Fibroblast of lung (primary cell): ENCODE measurements at regions not wholly inside any gene's neighbourhood (a gene's known extent, or its start where the extent isn't known, plus 50 kb on each side); places are given as distances from the start of the nearest gene placed in this dataset.
A peak's percentile ranks its signal among the peaks of the same experiment; 100 is the strongest.

Experiments used
- DNase-seq, 2 donors: peaks; one replicate each; pipeline versions ENCODE4 v3.0.0 to v3.0.0-alpha.2; 2010; ENCODE audit warnings: low read depth in 2 of 2
- H2AFZ ChIP-seq: 2 replicates; pipeline ENCODE4 v1.5.1; 2012; ENCODE audit warnings: low read length, control low read depth, inconsistent platforms
- H3K27ac ChIP-seq: 2 replicates; pipeline ENCODE4 v1.5.1; 2011; ENCODE audit warnings: low read length, control low read depth; ENCODE audit not compliant: insufficient read depth
- H3K27me3 ChIP-seq: 2 replicates; pipeline ENCODE4 v1.5.1; 2011; ENCODE audit warnings: mild to moderate bottlenecking, low read length; ENCODE audit not compliant: control insufficient read depth, insufficient read depth
- H3K36me3 ChIP-seq: 2 replicates; pipeline ENCODE4 v1.5.1; 2011; ENCODE audit warnings: low read length; ENCODE audit not compliant: control insufficient read depth, insufficient read depth
- H3K4me1 ChIP-seq: 2 replicates; pipeline ENCODE4 v1.5.1; 2011; ENCODE audit warnings: low read length; ENCODE audit not compliant: control insufficient read depth, insufficient read depth; ENCODE audit errors: extremely low read depth
- H3K4me2 ChIP-seq: 2 replicates; pipeline ENCODE4 v1.5.1; 2011; ENCODE audit warnings: low read length, control low read depth; ENCODE audit not compliant: insufficient read depth; ENCODE audit errors: extremely low read depth
- H3K4me3 ChIP-seq, 4 experiments: fragments of 200-600 bp in 1 of 4; sonication (generic) in 1 of 4; replicated peaks in 1 of 4; 2 replicates each; pipeline ENCODE4 v1.5.1; 2011 to 2016; ENCODE audit warnings: low read length in 4 of 4, low read depth in 3 of 4, mild to moderate bottlenecking in 3 of 4, control low read depth in 2 of 4, inconsistent platforms in 1 of 4, mixed read lengths in 1 of 4; ENCODE audit not compliant: insufficient read depth in 1 of 4; ENCODE audit errors: control extremely low read depth in 1 of 4
- H3K79me2 ChIP-seq: 2 replicates; pipeline ENCODE4 v1.5.1; 2012; ENCODE audit warnings: mild to moderate bottlenecking, low read length, inconsistent platforms; ENCODE audit not compliant: control insufficient read depth, insufficient read depth
- H3K9ac ChIP-seq: 2 replicates; pipeline ENCODE4 v1.5.1; 2011; ENCODE audit warnings: mild to moderate bottlenecking, low read length, control low read depth; ENCODE audit not compliant: insufficient read depth
- H3K9me3 ChIP-seq: 2 replicates; pipeline ENCODE4 v1.5.1; 2012; ENCODE audit warnings: low read depth, low read length; ENCODE audit not compliant: control insufficient read depth, insufficient read depth
- H4K20me1 ChIP-seq: 2 replicates; pipeline ENCODE4 v1.5.1; 2011; ENCODE audit warnings: low read length; ENCODE audit not compliant: control insufficient read depth, insufficient read depth; ENCODE audit errors: extremely low read depth
- CTCF ChIP-seq, 2 donors: IDR thresholded peaks in 1 of 2; conservative IDR thresholded peaks in 1 of 2; 1 replicate in 1 of 2; 2 replicates in 1 of 2; pipeline ENCODE4 v1.5.1; 2011 to 2012; ENCODE audit warnings: low read length in 2 of 2, control low read depth in 1 of 2, inconsistent platforms in 1 of 2, low read depth in 1 of 2, mild to moderate bottlenecking in 1 of 2
- EZH2 ChIP-seq: IDR thresholded peaks from 2 replicates; pipeline ENCODE4 v1.5.1; 2012; ENCODE audit warnings: low read length, control low read depth, mild to moderate bottlenecking; ENCODE audit errors: missing control alignments

- peak overlapping the region; percentile 15 for H2AFZ ChIP-seq
- H3K9me3 ChIP-seq = no peaks in the 10 kb centered on the region
- H3K4me1 ChIP-seq = peaks cover 15% of the 10 kb centered on the region
- H3K4me3 ChIP-seq = no peak overlapping the region
- no peak overlapping the region for H3K4me2 ChIP-seq
- H4K20me1 ChIP-seq = no peaks in the 10 kb centered on the region
- no peaks in the 10 kb centered on the region for H3K79me2 ChIP-seq
- DNase-seq = no peak
- no peaks in the 10 kb centered on the region for H3K36me3 ChIP-seq
- TF ChIP-seq CTCF (conservative IDR thresholded peaks at IDR 0.05 in 1 of 2, IDR thresholded peaks at IDR 0.05 in 1 of 2; ENCODE audit: low read depth in 1 of 2, low read length in 2 of 2) = no peak
- H3K27ac ChIP-seq = no peak overlapping the region
- no peak overlapping the region for H3K9ac ChIP-seq
- H3K27me3 ChIP-seq = no peaks in the 10 kb centered on the region
Observed at GRCh38 chr15:29933042-29933803, 111.0 kb upstream of the TJP1 start.

DNA sequence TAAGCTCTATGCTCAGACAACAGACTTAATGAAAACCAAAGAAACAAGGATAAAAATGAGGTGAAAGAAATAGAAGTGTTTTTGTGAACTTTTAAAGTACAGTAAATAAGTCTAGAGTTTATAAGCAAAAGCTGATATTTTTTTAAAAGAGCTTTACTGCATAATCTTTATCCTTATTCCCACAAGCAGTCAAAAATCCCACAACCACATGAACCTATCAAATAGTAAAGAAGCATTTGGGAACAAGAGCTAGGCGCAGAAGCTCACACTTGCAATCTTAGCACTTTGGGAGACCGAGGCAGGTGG, 103.8 kb upstream of the TJP1 start:
- Histone ChIP-seq H3K4me2 (no peak overlapping the region), H3K27ac (no peak overlapping the region), H3K4me3 (no peak overlapping the region), H3K9me3 (no peaks in the 10 kb centered on the region), H3K9ac (no peak overlapping the region), H3K36me3 (no peaks in the 10 kb centered on the region), H4K20me1 (no peaks in the 10 kb centered on the region), H3K4me1 (peaks cover 8% of the 10 kb centered on the region), H3K79me2 (no peaks in the 10 kb centered on the region), H2AFZ (no peak overlapping the region), H3K27me3 (no peaks in the 10 kb centered on the region)
- TF ChIP-seq CTCF (conservative IDR thresholded peaks at IDR 0.05 in 1 of 2, IDR thresholded peaks at IDR 0.05 in 1 of 2; ENCODE audit: low read depth in 1 of 2, low read length in 2 of 2) (no peak), EZH2 (no peak)
- no peak for DNase-seq

DNA sequence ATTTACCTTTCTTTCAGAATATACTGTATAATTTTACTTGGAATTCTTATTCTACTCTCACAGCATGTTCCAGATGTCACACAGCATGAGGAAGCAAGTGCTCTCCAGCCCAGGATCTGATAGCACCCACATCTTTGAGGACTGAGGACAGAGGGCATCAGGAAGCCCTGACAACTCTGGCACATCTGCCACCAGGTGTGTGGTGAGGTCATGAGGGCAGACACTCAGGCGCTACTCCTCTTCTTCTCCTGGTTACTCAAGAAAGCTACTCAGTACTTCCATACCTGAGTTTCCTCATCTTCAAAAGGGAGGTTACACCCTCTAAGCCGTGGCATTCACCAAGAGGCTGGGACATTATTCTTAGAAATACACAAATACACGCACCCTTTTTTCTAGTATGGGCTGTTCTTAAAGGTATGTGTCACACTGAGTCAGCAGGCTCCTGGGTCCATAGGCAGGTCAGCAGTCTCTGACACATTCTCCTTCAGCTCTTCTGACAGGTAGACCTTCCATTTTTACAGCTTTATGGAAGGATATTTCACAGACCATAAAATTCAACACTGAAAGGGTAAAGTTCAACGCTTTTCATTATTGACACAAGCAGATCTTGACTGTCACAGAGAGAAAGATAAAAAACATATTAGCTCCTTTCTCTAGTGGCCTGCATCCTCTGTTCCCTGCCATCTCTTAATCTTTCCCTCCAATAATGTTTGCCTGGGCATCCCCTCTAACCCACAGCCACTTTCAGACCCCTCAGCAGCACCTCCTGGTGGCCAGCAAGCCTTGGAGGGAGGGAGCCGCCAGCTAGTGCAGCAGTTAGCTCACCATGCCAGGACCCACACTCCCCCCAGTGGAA, 103.2 kb upstream of the TJP1 start:
- H3K4me1 ChIP-seq = peaks cover 8% of the 10 kb centered on the region
- H3K27ac ChIP-seq = no peak overlapping the region
- no peak overlapping the region for H3K4me2 ChIP-seq
- no peaks in the 10 kb centered on the region for H3K36me3 ChIP-seq
- no peak overlapping the region for H3K9ac ChIP-seq
- no peaks in the 10 kb centered on the region for H3K27me3 ChIP-seq
- H4K20me1 ChIP-seq = no peaks in the 10 kb centered on the region
- no peak overlapping the region for H3K4me3 ChIP-seq
- no peaks in the 10 kb centered on the region for H3K79me2 ChIP-seq
- DNase-seq = peak; percentile 79 to 87
- H3K9me3 ChIP-seq = no peaks in the 10 kb centered on the region
- H2AFZ ChIP-seq = no peak overlapping the region
- TF ChIP-seq CTCF (conservative IDR thresholded peaks at IDR 0.05 in 1 of 2, IDR thresholded peaks at IDR 0.05 in 1 of 2; ENCODE audit: low read depth in 1 of 2, low read length in 2 of 2) (peak; percentile 93 to 97), EZH2 (no peak)
